ENCODE measurements at regions not wholly inside any gene's neighbourhood (a gene's known extent, or its start where the extent isn't known, plus 50 kb on each side); places are given as distances from the start of the nearest gene placed in this dataset.

DNA sequence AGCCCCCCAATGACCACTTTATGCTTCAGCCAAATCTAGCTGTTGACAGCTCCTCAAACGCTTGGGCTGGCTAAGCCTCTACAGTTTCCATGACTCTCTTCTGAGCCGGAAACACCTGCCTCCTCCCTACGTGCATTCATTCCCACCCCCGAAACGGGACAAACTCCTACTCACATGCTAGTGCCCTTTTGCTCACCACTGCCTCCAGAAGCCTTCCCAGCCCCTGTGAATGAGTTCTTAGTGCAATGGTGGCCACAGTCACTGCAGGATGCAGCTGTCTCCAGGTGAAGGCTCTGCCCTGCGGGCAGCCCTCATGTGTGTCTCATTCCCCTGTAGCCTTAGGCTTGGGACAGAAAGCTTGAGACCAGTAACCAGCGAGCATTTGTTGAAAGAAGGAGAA, 68.8 kb upstream of the DAB2IP start:
- WGBS, 2 donors = 82 to 84% methylated on average over 7 of the region's 7 CpGs
- no peak overlapping the region for H3K4me3 ChIP-seq (ENCODE audit: low read depth, poor library complexity, severe bottlenecking)
- DNase-seq (ENCODE audit: low spot score in 2 of 2) = no peak
- TF ChIP-seq POLR2A (IDR thresholded peaks at IDR 0.05) = no peak
- TF ChIP-seq, protein P1, sequence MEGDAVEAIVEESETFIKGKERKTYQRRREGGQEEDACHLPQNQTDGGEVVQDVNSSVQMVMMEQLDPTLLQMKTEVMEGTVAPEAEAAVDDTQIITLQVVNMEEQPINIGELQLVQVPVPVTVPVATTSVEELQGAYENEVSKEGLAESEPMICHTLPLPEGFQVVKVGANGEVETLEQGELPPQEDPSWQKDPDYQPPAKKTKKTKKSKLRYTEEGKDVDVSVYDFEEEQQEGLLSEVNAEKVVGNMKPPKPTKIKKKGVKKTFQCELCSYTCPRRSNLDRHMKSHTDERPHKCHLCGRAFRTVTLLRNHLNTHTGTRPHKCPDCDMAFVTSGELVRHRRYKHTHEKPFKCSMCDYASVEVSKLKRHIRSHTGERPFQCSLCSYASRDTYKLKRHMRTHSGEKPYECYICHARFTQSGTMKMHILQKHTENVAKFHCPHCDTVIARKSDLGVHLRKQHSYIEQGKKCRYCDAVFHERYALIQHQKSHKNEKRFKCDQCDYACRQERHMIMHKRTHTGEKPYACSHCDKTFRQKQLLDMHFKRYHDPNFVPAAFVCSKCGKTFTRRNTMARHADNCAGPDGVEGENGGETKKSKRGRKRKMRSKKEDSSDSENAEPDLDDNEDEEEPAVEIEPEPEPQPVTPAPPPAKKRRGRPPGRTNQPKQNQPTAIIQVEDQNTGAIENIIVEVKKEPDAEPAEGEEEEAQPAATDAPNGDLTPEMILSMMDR (IDR thresholded peaks at IDR 0.05) = no peak
- intact Hi-C loops (cut with DNase I; ENCODE audit: low total_unique reads) = no loop called here

GRCh38 chr9:121584421-121584820, 67.0 kb upstream of the DAB2IP start:
- WGBS, 2 donors = 80% methylated on average over 4 of the region's 4 CpGs

DNA sequence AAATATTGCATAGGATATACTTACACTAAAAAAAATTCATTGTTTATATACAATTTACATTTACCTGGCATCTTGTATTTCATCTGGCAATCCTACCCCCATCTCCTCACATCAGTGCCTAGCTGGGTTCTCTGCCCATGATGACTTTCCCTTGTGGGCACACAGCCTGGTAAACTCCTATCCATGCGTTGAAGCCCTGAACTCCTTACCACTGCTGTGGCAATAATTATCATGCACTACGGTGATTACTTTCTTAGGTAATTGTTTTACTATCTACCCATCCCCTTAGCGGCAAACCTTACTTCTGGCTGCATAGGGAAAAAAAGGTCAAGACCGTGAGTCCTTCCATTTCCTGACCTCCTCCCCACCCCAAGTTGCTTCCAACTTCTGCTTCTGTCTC, 63.6 kb upstream of the DAB2IP start:
- H3K4me3 ChIP-seq (ENCODE audit: low read depth, poor library complexity, severe bottlenecking) = no peak overlapping the region
- no peak for DNase-seq (ENCODE audit: low spot score in 2 of 2)
- TF ChIP-seq POLR2A (IDR thresholded peaks at IDR 0.05) = no peak
- TF ChIP-seq, protein P1 (IDR thresholded peaks at IDR 0.05) = no peak
- 90 to 94% methylated on average over 4 of the region's 4 CpGs for WGBS, 2 donors
- intact Hi-C loops (cut with DNase I; ENCODE audit: low total_unique reads) = no loop called here

More at GRCh38 chr9:121584421-121584820, 67.0 kb upstream of the DAB2IP start:
- no peak for DNase-seq (ENCODE audit: low spot score in 2 of 2)
- no peak overlapping the region for H3K4me3 ChIP-seq (ENCODE audit: low read depth, poor library complexity, severe bottlenecking)
- TF ChIP-seq, protein P1 (IDR thresholded peaks at IDR 0.05) = no peak
- no peak for TF ChIP-seq POLR2A (IDR thresholded peaks at IDR 0.05)
- intact Hi-C loops (cut with DNase I; ENCODE audit: low total_unique reads) = no loop called here

- intact Hi-C loops (cut with DNase I; ENCODE audit: low total_unique reads) = no loop called here
- no peak for DNase-seq (ENCODE audit: low spot score in 2 of 2)
- H3K4me3 ChIP-seq (ENCODE audit: low read depth, poor library complexity, severe bottlenecking) = no peak overlapping the region
- 86 to 93% methylated on average over 5 of the region's 5 CpGs for WGBS, 2 donors
- TF ChIP-seq, protein P1 (IDR thresholded peaks at IDR 0.05) = no peak
- TF ChIP-seq POLR2A (IDR thresholded peaks at IDR 0.05) = no peak
These were observed 61.4 kb upstream of the DAB2IP start for GRCh38 chr9:121589986-121590385.

DNA sequence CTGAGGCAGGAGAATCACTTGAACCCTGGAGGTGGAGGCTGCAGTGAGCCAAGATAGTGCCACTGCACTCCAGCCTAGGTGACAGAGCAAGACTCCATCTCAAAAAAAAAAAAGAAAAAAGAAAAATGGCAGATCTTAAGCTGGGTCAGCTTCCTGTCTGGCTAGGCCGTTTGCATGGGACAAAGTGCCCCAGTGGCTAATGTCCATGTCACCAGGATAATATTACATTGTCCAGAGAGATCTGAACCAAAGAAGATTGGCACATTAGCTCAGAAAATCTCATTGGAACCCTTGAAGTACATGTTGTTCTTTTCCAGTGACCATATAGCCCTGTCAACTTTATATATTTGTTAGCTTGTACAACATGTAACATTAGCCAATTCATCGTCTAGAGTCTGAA, 59.2 kb upstream of the DAB2IP start:
- no peak for DNase-seq (ENCODE audit: low spot score in 2 of 2)
- no peak overlapping the region for H3K4me3 ChIP-seq (ENCODE audit: low read depth, poor library complexity, severe bottlenecking)
- TF ChIP-seq POLR2A (IDR thresholded peaks at IDR 0.05) = no peak
- TF ChIP-seq, protein P1 (IDR thresholded peaks at IDR 0.05) = no peak
- intact Hi-C loops (cut with DNase I; ENCODE audit: low total_unique reads) = no loop called here
- WGBS, 2 donors = 82 to 86% methylated on average over 2 of the region's 2 CpGs

- intact Hi-C loops (cut with DNase I; ENCODE audit: low total_unique reads) = no loop called here
- no peak for DNase-seq (ENCODE audit: low spot score in 2 of 2)
- no peak overlapping the region for H3K4me3 ChIP-seq (ENCODE audit: low read depth, poor library complexity, severe bottlenecking)
- TF ChIP-seq, protein P1 (IDR thresholded peaks at IDR 0.05) = no peak
- no peak for TF ChIP-seq POLR2A (IDR thresholded peaks at IDR 0.05)
- WGBS, 2 donors = 83% methylated on average over 7 of the region's 7 CpGs
These were observed 58.4 kb upstream of the DAB2IP start for GRCh38 chr9:121593066-121593465.

Data from lower leg skin (tissue), 4 donors.